ENCODE measurements at regions not wholly inside any gene's neighbourhood (a gene's known extent, or its start where the extent isn't known, plus 50 kb on each side); places are given as distances from the start of the nearest gene placed in this dataset.

DNA sequence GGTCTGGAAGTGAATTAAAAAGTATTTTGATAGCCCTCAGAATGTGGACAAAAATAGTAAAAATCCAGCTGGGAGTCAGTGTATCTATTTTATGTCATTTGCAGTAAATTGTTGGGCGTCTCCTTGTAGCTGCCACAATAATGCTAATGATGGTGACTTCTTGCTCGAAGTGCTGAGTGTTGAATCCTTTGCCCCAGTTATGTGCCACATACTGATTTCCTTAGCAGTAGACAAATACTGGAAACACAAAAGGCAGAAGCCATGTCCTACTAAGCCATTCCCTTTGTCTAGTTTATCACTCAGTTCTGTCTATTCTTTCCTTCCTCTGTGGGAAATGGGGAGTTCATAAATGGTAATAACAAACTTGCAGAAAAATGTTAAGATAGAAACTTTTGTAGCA lies 70.7 kb upstream of the CXADR start:
- TF ChIP-seq POLR2AphosphoS5 (IDR thresholded peaks at IDR 0.05; ENCODE audit: low read depth, low read length) = no peak
- no peak for TF ChIP-seq POLR2A (IDR thresholded peaks at IDR 0.05; ENCODE audit: low read depth, low read length)
- no peak for TF ChIP-seq POU2F2 (IDR thresholded peaks at IDR 0.05; ENCODE audit: low read depth, low read length)
